Keratinocyte (primary cell): ENCODE measurements at regions not wholly inside any gene's neighbourhood (a gene's known extent, or its start where the extent isn't known, plus 50 kb on each side); places are given as distances from the start of the nearest gene placed in this dataset.

Source experiments
- DNase-seq: peaks from one replicate; pipeline ENCODE4 v3.0.0-alpha.2; 2011; ENCODE audit warnings: low read depth, missing footprints, low spot score
- FAIRE-seq: peaks from 2 replicates; lab custom pipeline; 2011; peaks lifted over from hg19 to GRCh38; lab: Jason Lieb, UNC
- H2AFZ ChIP-seq: 2 replicates; pipeline ENCODE4 v1.6.0; 2012; ENCODE audit warnings: low read length, control low read depth, inconsistent platforms; ENCODE audit not compliant: control insufficient read depth
- H3K27ac ChIP-seq: 2 replicates; pipeline ENCODE4 v1.5.1; 2011; ENCODE audit warnings: low read length; ENCODE audit not compliant: control insufficient read depth, insufficient read depth
- H3K27me3 ChIP-seq: 3 replicates; pipeline ENCODE4 v1.6.0; 2011; ENCODE audit warnings: low read length; ENCODE audit not compliant: control insufficient read depth, insufficient read depth; ENCODE audit errors: extremely low read depth
- H3K36me3 ChIP-seq, 2 experiments: 2 replicates in 1 of 2; 3 replicates in 1 of 2; pipeline ENCODE4 v1.5.1; 2011; ENCODE audit warnings: low read length in 2 of 2, mild to moderate bottlenecking in 1 of 2; ENCODE audit not compliant: control insufficient read depth in 2 of 2, insufficient read depth in 2 of 2; ENCODE audit errors: extremely low read depth in 1 of 2
- H3K4me1 ChIP-seq: 3 replicates; pipeline ENCODE4 v1.5.1; 2011; ENCODE audit warnings: low read length; ENCODE audit not compliant: control insufficient read depth, insufficient read depth; ENCODE audit errors: extremely low read depth
- H3K4me2 ChIP-seq: 3 replicates; pipeline ENCODE4 v1.6.0; 2011; ENCODE audit warnings: low read depth, low read length; ENCODE audit not compliant: control insufficient read depth, insufficient read depth; ENCODE audit errors: extremely low read depth
- H3K4me3 ChIP-seq, 3 experiments: fragments of 200-600 bp in 1 of 3; sonication (generic) in 1 of 3; 2 replicates in 2 of 3; 3 replicates in 1 of 3; pipeline ENCODE4 v1.5.1; 2011 to 2016; ENCODE audit warnings: low read length in 3 of 3, mild to moderate bottlenecking in 3 of 3, control low read depth in 2 of 3, inconsistent platforms in 1 of 3, low read depth in 1 of 3, mixed read lengths in 1 of 3, mixed run types in 1 of 3, moderate library complexity in 1 of 3; ENCODE audit not compliant: control insufficient read depth in 2 of 3, insufficient read depth in 2 of 3; ENCODE audit errors: extremely low read depth in 1 of 3
- H3K79me2 ChIP-seq: 2 replicates; pipeline ENCODE4 v1.6.0; 2012; ENCODE audit warnings: low read length; ENCODE audit not compliant: control insufficient read depth, insufficient read depth
- H3K9ac ChIP-seq: 3 replicates; pipeline ENCODE4 v1.6.0; 2011; ENCODE audit warnings: low read length; ENCODE audit not compliant: control insufficient read depth, insufficient read depth; ENCODE audit errors: extremely low read depth
- H3K9me1 ChIP-seq: 3 replicates; pipeline ENCODE4 v1.6.0; 2011; ENCODE audit warnings: low read length; ENCODE audit not compliant: control insufficient read depth, insufficient read depth; ENCODE audit errors: extremely low read depth
- H3K9me3 ChIP-seq: 2 replicates; pipeline ENCODE4 v1.5.1; 2012; ENCODE audit warnings: low read depth, low read length; ENCODE audit not compliant: control insufficient read depth
- H4K20me1 ChIP-seq: 3 replicates; pipeline ENCODE4 v1.6.0; 2011; ENCODE audit warnings: low read length; ENCODE audit not compliant: control insufficient read depth, insufficient read depth; ENCODE audit errors: extremely low read depth
- EZH2 ChIP-seq: IDR thresholded peaks from one replicate; pipeline ENCODE4 v1.6.1; 2012; ENCODE audit warnings: inconsistent platforms, mild to moderate bottlenecking, low read length, moderate library complexity
- dilution Hi-C: fragments of 300-500 bp; cut with MboI; formaldehyde crosslinking; loops from one replicate; pipeline ENCODE4 v1.7.0; 2020; ENCODE audit warnings: low sequenced_read_pairs; ENCODE audit not compliant: extremely low pct_ligation_motif_present
- TF ChIP-seq, protein P1 (sequence below), 3 experiments: IDR thresholded peaks in 1 of 3; conservative IDR thresholded peaks in 1 of 3; optimal IDR thresholded peaks in 1 of 3; 2 replicates in 2 of 3; 3 replicates in 1 of 3; pipeline versions ENCODE3 to v1.5.1; 2011; ENCODE audit warnings: low read length in 3 of 3, mild to moderate bottlenecking in 3 of 3, moderate library complexity in 2 of 3, control low read depth in 1 of 3, inconsistent platforms in 1 of 3; ENCODE audit not compliant: insufficient read depth in 2 of 3; ENCODE audit errors: extremely low read depth in 1 of 3

DNA sequence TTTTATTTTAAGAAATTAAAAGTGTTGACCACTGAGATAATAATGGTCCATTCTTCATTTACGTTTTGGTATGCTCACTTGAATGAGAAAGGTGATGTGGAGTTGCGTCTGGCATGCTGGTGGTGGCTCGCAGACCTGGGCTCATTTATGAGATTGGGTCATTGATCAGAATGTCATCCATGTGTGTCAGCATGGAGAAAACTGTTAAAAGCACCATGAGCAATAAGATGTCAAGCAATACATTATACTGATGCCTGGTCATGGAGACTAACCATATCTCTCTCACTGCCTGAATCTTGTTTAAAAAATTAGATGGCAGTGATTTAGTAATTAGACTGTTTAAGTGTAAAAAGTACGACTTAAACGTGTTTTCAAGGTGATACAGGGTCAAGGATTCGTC, 503.4 kb upstream of the SEMA6D start:
- Histone ChIP-seq H3K9me1 (no peaks in the 10 kb centered on the region), H3K79me2 (no peaks in the 10 kb centered on the region), H2AFZ (no peak overlapping the region), H3K27me3 (no peaks in the 10 kb centered on the region), H3K36me3 (no peaks in the 10 kb centered on the region), H3K9me3 (no peaks in the 10 kb centered on the region), H3K4me2 (no peak overlapping the region), H3K4me1 (no peaks in the 10 kb centered on the region), H3K27ac (no peak overlapping the region), H3K4me3 (no peak overlapping the region), H4K20me1 (no peaks in the 10 kb centered on the region), H3K9ac (no peak overlapping the region)
- TF ChIP-seq, protein P1, sequence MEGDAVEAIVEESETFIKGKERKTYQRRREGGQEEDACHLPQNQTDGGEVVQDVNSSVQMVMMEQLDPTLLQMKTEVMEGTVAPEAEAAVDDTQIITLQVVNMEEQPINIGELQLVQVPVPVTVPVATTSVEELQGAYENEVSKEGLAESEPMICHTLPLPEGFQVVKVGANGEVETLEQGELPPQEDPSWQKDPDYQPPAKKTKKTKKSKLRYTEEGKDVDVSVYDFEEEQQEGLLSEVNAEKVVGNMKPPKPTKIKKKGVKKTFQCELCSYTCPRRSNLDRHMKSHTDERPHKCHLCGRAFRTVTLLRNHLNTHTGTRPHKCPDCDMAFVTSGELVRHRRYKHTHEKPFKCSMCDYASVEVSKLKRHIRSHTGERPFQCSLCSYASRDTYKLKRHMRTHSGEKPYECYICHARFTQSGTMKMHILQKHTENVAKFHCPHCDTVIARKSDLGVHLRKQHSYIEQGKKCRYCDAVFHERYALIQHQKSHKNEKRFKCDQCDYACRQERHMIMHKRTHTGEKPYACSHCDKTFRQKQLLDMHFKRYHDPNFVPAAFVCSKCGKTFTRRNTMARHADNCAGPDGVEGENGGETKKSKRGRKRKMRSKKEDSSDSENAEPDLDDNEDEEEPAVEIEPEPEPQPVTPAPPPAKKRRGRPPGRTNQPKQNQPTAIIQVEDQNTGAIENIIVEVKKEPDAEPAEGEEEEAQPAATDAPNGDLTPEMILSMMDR (optimal IDR thresholded peaks at IDR 0.05 in 1 of 3, IDR thresholded peaks at IDR 0.05 in 1 of 3, conservative IDR thresholded peaks at IDR 0.05 in 1 of 3; ENCODE audit: extremely low read depth in 1 of 3, insufficient read depth in 2 of 3, low read length in 3 of 3): no peak
- TF ChIP-seq EZH2: no peak
- DNase-seq (no peak), FAIRE-seq (no peak)
- dilution Hi-C loops: no loop called here

DNA sequence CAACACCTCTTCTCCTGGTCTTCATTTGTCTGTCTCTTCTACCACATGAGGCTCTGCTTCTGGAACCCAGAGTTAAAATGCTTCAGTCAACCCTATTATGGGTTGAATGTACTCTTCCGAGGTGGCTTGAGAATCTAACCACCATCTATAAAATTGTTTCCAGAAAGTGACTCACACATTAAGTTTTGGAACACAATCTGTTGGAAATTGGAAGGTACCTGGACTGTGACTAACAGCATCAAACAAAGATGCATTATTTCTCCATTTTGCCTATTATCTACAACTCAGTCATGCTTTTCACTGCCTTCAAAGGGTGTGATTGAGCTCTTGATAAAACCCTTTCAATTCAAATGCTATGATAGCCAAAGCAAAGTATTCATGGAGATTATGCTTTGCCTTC, 499.0 kb upstream of the SEMA6D start:
- Histone ChIP-seq H3K9me3 (no peaks in the 10 kb centered on the region), H3K27me3 (no peaks in the 10 kb centered on the region), H2AFZ (no peak overlapping the region), H3K9me1 (no peaks in the 10 kb centered on the region), H3K79me2 (no peaks in the 10 kb centered on the region), H3K36me3 (no peaks in the 10 kb centered on the region), H3K27ac (no peak overlapping the region), H3K9ac (no peak overlapping the region), H3K4me2 (no peak overlapping the region), H3K4me1 (peaks cover 4% of the 10 kb centered on the region), H3K4me3 (no peak overlapping the region), H4K20me1 (no peaks in the 10 kb centered on the region)
- FAIRE-seq (no peak), DNase-seq (no peak)
- dilution Hi-C loops: no loop called here
- TF ChIP-seq EZH2: no peak
- TF ChIP-seq, protein P1 (optimal IDR thresholded peaks at IDR 0.05 in 1 of 3, IDR thresholded peaks at IDR 0.05 in 1 of 3, conservative IDR thresholded peaks at IDR 0.05 in 1 of 3; ENCODE audit: extremely low read depth in 1 of 3, insufficient read depth in 2 of 3, low read length in 3 of 3): no peak
